Suppressor macrophage treated with lipopolysaccharide for 4 hours (primary cell): ENCODE measurements at regions not wholly inside any gene's neighbourhood (a gene's known extent, or its start where the extent isn't known, plus 50 kb on each side); places are given as distances from the start of the nearest gene placed in this dataset.
A peak's percentile ranks its signal among the peaks of the same experiment; 100 is the strongest.

Experiments
- DNase-seq: peaks from one replicate; pipeline ENCODE4 v3.0.0-alpha.2; 2020

DNA sequence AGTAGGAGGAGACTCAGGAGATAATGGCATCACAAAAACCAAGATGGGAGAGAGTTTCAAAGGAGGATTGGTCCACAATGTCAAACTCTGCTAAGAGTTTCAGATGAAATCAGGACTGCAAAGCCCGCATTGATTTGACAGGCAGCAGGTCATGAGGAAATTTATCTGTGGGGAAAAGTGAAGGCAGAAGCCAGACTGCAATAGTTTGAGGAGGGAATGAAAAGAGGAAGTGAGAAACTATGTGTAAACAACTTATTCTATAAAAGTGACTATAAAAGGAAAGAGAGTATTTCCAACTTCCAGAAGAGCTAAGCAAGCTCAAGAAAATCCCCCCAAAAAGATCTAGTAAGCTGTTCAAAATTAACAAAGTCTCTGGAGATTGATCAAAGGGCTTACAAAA is 66.3 kb upstream of the DGKK start:
- DNase-seq: peak; percentile 16
